BJ (cell line): ENCODE measurements at regions not wholly inside any gene's neighbourhood (a gene's known extent, or its start where the extent isn't known, plus 50 kb on each side); places are given as distances from the start of the nearest gene placed in this dataset.

ENCODE experiments used
- CTCF ChIA-PET: fragments of 350-600 bp; formaldehyde crosslinking; extraction: SDS; loops from one replicate; lab custom pipeline; 2021; ENCODE audit warnings: antibody characterized with exemption, inconsistent platforms; lab: Yijun Ruan, JAX
- POLR2A ChIA-PET: fragments of 300-600 bp; sonication (Branson Sonifier 250); formaldehyde crosslinking; extraction: SDS; loops from one replicate; lab custom pipeline; 2021; ENCODE audit warnings: antibody characterized with exemption; lab: Charles Lee
- DNase-seq: peaks from one replicate; pipeline ENCODE4 v3.0.0-alpha.2; 2011; ENCODE audit warnings: low read depth
- H3K27me3 ChIP-seq: 2 replicates; pipeline ENCODE4 v1.6.0; 2011; ENCODE audit warnings: low read length; ENCODE audit not compliant: control insufficient read depth, insufficient read depth
- H3K36me3 ChIP-seq: 2 replicates; pipeline ENCODE4 v1.5.1; 2011; ENCODE audit warnings: low read length; ENCODE audit not compliant: control insufficient read depth, insufficient read depth
- H3K4me3 ChIP-seq: 2 replicates; pipeline ENCODE4 v1.5.1; 2011; ENCODE audit warnings: low read depth, mild to moderate bottlenecking, control low read depth, low read length
- CTCF ChIP-seq: IDR thresholded peaks from 2 replicates; pipeline ENCODE4 v1.5.1; 2011; ENCODE audit warnings: low read depth, mild to moderate bottlenecking, control low read depth, inconsistent platforms, low read length, moderate library complexity; ENCODE audit not compliant: insufficient read depth

- ChIA-PET POLR2A (no interaction called here), CTCF (no interaction called here)
- no peak for DNase-seq
Observed at GRCh38 chr13:75231235-75231634, 250.7 kb downstream of the TBC1D4 start.

GRCh38 chr13:75226733-75227435 is 255.1 kb downstream of the TBC1D4 start:
- POLR2A ChIA-PET = no interaction called here
- H3K36me3 ChIP-seq = no peaks in the 10 kb centered on the region
- peak; percentile 82 for DNase-seq
- CTCF ChIA-PET = interaction anchor here (0.8 to 1.3 kb wide), 2 partner anchors 12 to 17 kb away, joined by 3 read pairs; no protein-coding TSS in a partner anchor
- no peak for TF ChIP-seq CTCF
- H3K27me3 ChIP-seq = peaks cover 7% of the 10 kb centered on the region; the same call in 1 of the 2 replicates
- H3K4me3 ChIP-seq = no peak overlapping the region

More at GRCh38 chr13:75231235-75231634, 250.7 kb downstream of the TBC1D4 start:
- TF ChIP-seq CTCF = no peak
- Histone ChIP-seq H3K36me3 (no peaks in the 10 kb centered on the region), H3K27me3 (no peaks in the 10 kb centered on the region; the same call in 1 of the 2 replicates), H3K4me3 (no peak overlapping the region)

GRCh38 chr13:75226092-75226491 is 255.9 kb downstream of the TBC1D4 start:
- no peak for DNase-seq

GRCh38 chr13:75225288-75226032 is 256.5 kb downstream of the TBC1D4 start:
- DNase-seq = no peak
- peaks cover 12% of the 10 kb centered on the region for H3K27me3 ChIP-seq
- no peaks in the 10 kb centered on the region for H3K36me3 ChIP-seq
- POLR2A ChIA-PET = no interaction called here
- CTCF ChIA-PET = interaction anchor here (0.8 kb wide), 1 partner anchor 1457 kb away, joined by 3 read pairs; no protein-coding TSS in a partner anchor
- no peak for TF ChIP-seq CTCF
- H3K4me3 ChIP-seq = no peak overlapping the region

More at GRCh38 chr13:75226092-75226491, 255.9 kb downstream of the TBC1D4 start:
- Histone ChIP-seq H3K4me3 (no peak overlapping the region), H3K27me3 (peaks cover 8% of the 10 kb centered on the region; the same call in 1 of the 2 replicates), H3K36me3 (no peaks in the 10 kb centered on the region)
- TF ChIP-seq CTCF = no peak
- ChIA-PET CTCF (interaction anchor here (1.3 kb wide), 1 partner anchor 11 kb away, joined by 3 read pairs; no protein-coding TSS in a partner anchor), POLR2A (no interaction called here)
